HepG2 (cell line): ENCODE measurements at regions not wholly inside any gene's neighbourhood (a gene's known extent, or its start where the extent isn't known, plus 50 kb on each side); places are given as distances from the start of the nearest gene placed in this dataset.

ENCODE experiments used
- ATAC-seq: fragments of 200-7000 bp; cut with Tn5 transposase; 3 replicates; pipeline ENCODE4 v1.9.1; 2020; ENCODE audit warnings: mild to moderate bottlenecking, moderate library complexity
- BruUV-seq: library from RNA; stranded (reverse); fragments of 400-500 nt; replicated peaks from 2 replicates; lab custom pipeline; 2021; lab: Mats Ljungman, UMichigan
- CTCF ChIA-PET: fragments of 300-600 bp; formaldehyde crosslinking; extraction: SDS; loops from one replicate; lab custom pipeline; 2021; ENCODE audit warnings: low total read pairs, inconsistent platforms, low intra/inter-chr PET ratio; lab: Yijun Ruan, JAX
- POLR2A ChIA-PET: fragments of 350-600 bp; sonication (Branson Sonifier 250); formaldehyde crosslinking; loops from one replicate; lab custom pipeline; 2020; ENCODE audit warnings: antibody characterized with exemption, inconsistent platforms; lab: Yijun Ruan, JAX
- DNase-seq: peaks from one replicate; pipeline ENCODE4 v3.0.0-alpha.2; 2015; ENCODE audit warnings: low spot score
- FAIRE-seq: peaks from 3 replicates; lab custom pipeline; 2011; peaks lifted over from hg19 to GRCh38; lab: Jason Lieb, UNC
- H2AFZ ChIP-seq: one replicate; pipeline ENCODE4 v1.6.1; 2011; ENCODE audit warnings: low read length, inconsistent platforms
- H3K27ac ChIP-seq: fragments of 300-600 bp; 3 replicates; pipeline ENCODE4 v1.8.0; 2011; ENCODE audit warnings: mixed run types, mild to moderate bottlenecking, mixed read lengths, low read length, inconsistent platforms; ENCODE audit not compliant: insufficient read depth; ENCODE audit errors: extremely low read length
- H3K27me3 ChIP-seq, 2 experiments: fragments of 200-600 bp in 1 of 2; 2 replicates in 1 of 2; 3 replicates in 1 of 2; pipeline versions ENCODE4 v1.6.0 to v1.8.0; 2011; ENCODE audit warnings: low read length in 2 of 2, mild to moderate bottlenecking in 2 of 2, moderate library complexity in 2 of 2, inconsistent platforms in 1 of 2; ENCODE audit not compliant: insufficient read depth in 2 of 2, control insufficient read depth in 1 of 2
- H3K36me3 ChIP-seq, 2 experiments: fragments of 200-600 bp in 1 of 2; replicated peaks in 1 of 2; 2 replicates in 1 of 2; 3 replicates in 1 of 2; pipeline versions ENCODE4 v1.5.1 to v1.8.0; 2011; ENCODE audit warnings: low read length in 2 of 2, inconsistent platforms in 1 of 2; ENCODE audit not compliant: insufficient read depth in 2 of 2, control insufficient read depth in 1 of 2
- H3K4me1 ChIP-seq: 2 replicates; pipeline ENCODE4 v1.5.1; 2012; ENCODE audit warnings: low read length, inconsistent platforms; ENCODE audit not compliant: insufficient read depth
- H3K4me2 ChIP-seq: 2 replicates; pipeline ENCODE4 v1.6.0; 2011; ENCODE audit warnings: low read depth, low read length, inconsistent platforms
- H3K4me3 ChIP-seq, 3 experiments: fragments of 200-600 bp in 1 of 3; sonication (generic), shearing (Covaris generic) in 1 of 3; replicated peaks in 1 of 3; 2 replicates each; pipeline ENCODE4 v1.5.1; 2011 to 2016; ENCODE audit warnings: low read length in 3 of 3, inconsistent platforms in 2 of 3, low read depth in 2 of 3, mild to moderate bottlenecking in 2 of 3, control low read depth in 1 of 3, mixed read lengths in 1 of 3; ENCODE audit not compliant: insufficient read depth in 1 of 3
- H3K79me2 ChIP-seq: one replicate; pipeline ENCODE4 v1.6.1; 2011; ENCODE audit warnings: low read length, inconsistent platforms; ENCODE audit not compliant: insufficient read depth
- H3K9ac ChIP-seq: 2 replicates; pipeline ENCODE4 v1.6.0; 2011; ENCODE audit warnings: mild to moderate bottlenecking, low read depth, low read length, inconsistent platforms; ENCODE audit not compliant: insufficient read depth
- H3K9me3 ChIP-seq: 2 replicates; pipeline ENCODE4 v1.5.1; 2012; ENCODE audit warnings: mild to moderate bottlenecking, low read length
- H4K20me1 ChIP-seq: 2 replicates; pipeline ENCODE4 v1.6.0; 2011; ENCODE audit warnings: inconsistent platforms, mild to moderate bottlenecking, low read length, moderate library complexity; ENCODE audit not compliant: insufficient read depth
- HNRNPL ChIP-seq: fragments of 200-400 bp; formaldehyde crosslinking; IDR thresholded peaks from 2 replicates; pipeline ENCODE4 v1.6.1; 2017; ENCODE audit warnings: mild to moderate bottlenecking, low read depth, low read length
- MAFF ChIP-seq: IDR thresholded peaks from 2 replicates; pipeline ENCODE4 v1.6.1; 2011; ENCODE audit warnings: low read depth, low read length, improper control_type of control experiment
- MAFK ChIP-seq, 2 experiments: IDR thresholded peaks in 1 of 2; conservative IDR thresholded peaks in 1 of 2; 2 replicates each; pipeline ENCODE4 v1.6.1; 2011; ENCODE audit warnings: improper control_type of control experiment in 2 of 2, low read length in 2 of 2
- in situ Hi-C: cut with HindIII; loops from 2 replicates; pipeline ENCODE4 v1.10.0; 2017; ENCODE audit warnings: low pct_unique_long_range_greater_than_20kb; ENCODE audit not compliant: extremely low pct_ligation_motif_present
- intact Hi-C: fragments of 100-400 bp; cut with micrococcal nuclease; formaldehyde crosslinking; loops from one replicate; pipeline ENCODE4 v1.10.0; 2022; ENCODE audit not compliant: unreplicated experiment
- TF ChIP-seq, protein P1 (sequence below): sonication (generic); formaldehyde crosslinking; IDR thresholded peaks from 2 replicates; pipeline ENCODE4 v1.9.0; 2021; ENCODE audit warnings: mild to moderate bottlenecking, missing genetic modification reagents

DNA sequence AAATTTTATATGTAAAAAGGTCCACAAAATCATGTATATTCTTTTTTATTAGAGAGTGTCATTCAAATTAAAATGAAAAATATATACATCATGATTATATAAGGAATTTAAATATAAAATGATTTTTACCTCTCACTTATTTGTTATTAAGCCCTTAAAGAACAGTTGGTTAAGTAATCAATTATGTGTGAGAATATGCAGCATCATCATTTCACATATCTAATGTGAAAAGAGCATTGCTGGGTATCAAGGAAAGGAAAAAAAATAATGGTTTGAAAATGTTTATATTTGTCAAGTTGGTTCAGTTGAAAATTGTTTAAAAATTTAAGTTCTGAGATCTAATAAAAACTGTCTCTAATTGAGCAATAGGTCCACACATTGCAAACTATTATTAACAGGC is 363.6 kb upstream of the GRM3 start:
- Histone ChIP-seq H3K27me3 (no peaks in the 10 kb centered on the region), H4K20me1 (no peaks in the 10 kb centered on the region), H3K9ac (no peak overlapping the region), H3K4me3 (no peak overlapping the region), H2AFZ (no peak overlapping the region), H3K36me3 (no peaks in the 10 kb centered on the region)
- no peak for DNase-seq
- in situ Hi-C loops (no loop called here), intact Hi-C loops (no loop called here)
- FAIRE-seq: no peak
- ChIA-PET CTCF (no interaction called here), POLR2A (no interaction called here)
- no TSS peak for BruUV-seq
- TF ChIP-seq MAFK (conservative IDR thresholded peaks at IDR 0.05 in 1 of 2, IDR thresholded peaks at IDR 0.05 in 1 of 2; ENCODE audit: low read length in 2 of 2): peak; percentile 53 to 59; a peak in 3 of 4 replicates
- TF ChIP-seq, protein P1, sequence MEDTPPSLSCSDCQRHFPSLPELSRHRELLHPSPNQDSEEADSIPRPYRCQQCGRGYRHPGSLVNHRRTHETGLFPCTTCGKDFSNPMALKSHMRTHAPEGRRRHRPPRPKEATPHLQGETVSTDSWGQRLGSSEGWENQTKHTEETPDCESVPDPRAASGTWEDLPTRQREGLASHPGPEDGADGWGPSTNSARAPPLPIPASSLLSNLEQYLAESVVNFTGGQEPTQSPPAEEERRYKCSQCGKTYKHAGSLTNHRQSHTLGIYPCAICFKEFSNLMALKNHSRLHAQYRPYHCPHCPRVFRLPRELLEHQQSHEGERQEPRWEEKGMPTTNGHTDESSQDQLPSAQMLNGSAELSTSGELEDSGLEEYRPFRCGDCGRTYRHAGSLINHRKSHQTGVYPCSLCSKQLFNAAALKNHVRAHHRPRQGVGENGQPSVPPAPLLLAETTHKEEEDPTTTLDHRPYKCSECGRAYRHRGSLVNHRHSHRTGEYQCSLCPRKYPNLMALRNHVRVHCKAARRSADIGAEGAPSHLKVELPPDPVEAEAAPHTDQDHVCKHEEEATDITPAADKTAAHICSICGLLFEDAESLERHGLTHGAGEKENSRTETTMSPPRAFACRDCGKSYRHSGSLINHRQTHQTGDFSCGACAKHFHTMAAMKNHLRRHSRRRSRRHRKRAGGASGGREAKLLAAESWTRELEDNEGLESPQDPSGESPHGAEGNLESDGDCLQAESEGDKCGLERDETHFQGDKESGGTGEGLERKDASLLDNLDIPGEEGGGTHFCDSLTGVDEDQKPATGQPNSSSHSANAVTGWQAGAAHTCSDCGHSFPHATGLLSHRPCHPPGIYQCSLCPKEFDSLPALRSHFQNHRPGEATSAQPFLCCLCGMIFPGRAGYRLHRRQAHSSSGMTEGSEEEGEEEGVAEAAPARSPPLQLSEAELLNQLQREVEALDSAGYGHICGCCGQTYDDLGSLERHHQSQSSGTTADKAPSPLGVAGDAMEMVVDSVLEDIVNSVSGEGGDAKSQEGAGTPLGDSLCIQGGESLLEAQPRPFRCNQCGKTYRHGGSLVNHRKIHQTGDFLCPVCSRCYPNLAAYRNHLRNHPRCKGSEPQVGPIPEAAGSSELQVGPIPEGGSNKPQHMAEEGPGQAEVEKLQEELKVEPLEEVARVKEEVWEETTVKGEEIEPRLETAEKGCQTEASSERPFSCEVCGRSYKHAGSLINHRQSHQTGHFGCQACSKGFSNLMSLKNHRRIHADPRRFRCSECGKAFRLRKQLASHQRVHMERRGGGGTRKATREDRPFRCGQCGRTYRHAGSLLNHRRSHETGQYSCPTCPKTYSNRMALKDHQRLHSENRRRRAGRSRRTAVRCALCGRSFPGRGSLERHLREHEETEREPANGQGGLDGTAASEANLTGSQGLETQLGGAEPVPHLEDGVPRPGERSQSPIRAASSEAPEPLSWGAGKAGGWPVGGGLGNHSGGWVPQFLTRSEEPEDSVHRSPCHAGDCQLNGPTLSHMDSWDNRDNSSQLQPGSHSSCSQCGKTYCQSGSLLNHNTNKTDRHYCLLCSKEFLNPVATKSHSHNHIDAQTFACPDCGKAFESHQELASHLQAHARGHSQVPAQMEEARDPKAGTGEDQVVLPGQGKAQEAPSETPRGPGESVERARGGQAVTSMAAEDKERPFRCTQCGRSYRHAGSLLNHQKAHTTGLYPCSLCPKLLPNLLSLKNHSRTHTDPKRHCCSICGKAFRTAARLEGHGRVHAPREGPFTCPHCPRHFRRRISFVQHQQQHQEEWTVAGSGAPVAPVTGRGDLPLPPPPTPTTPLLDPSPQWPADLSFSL (CRISPR knock-in tag): no peak
- no peak for TF ChIP-seq HNRNPL
- TF ChIP-seq MAFF: peak; percentile 38; the same call in 1 of the 2 replicates
- TF ChIP-seq, all 625 proteins: peak for 2
- ATAC-seq: no peak
- no peak overlapping the region for H3K4me2 ChIP-seq
- H3K4me1 ChIP-seq: no peaks in the 10 kb centered on the region
- H3K27ac ChIP-seq: no peak overlapping the region
- H3K79me2 ChIP-seq: no peaks in the 10 kb centered on the region
- no peaks in the 10 kb centered on the region for H3K9me3 ChIP-seq
